ENCODE measurements at regions not wholly inside any gene's neighbourhood (a gene's known extent, or its start where the extent isn't known, plus 50 kb on each side); places are given as distances from the start of the nearest gene placed in this dataset.

- TF ChIP-seq SKIL (IDR thresholded peaks at IDR 0.05; ENCODE audit: low read depth, poor library complexity, severe bottlenecking) (no peak), WRNIP1 (IDR thresholded peaks at IDR 0.05; ENCODE audit: borderline replicate concordance, low read depth, low read length) (no peak), YBX1 (IDR thresholded peaks at IDR 0.05) (no peak), E4F1 (IDR thresholded peaks at IDR 0.05; ENCODE audit: borderline replicate concordance, partially characterized antibody) (no peak), BCL11A (IDR thresholded peaks at IDR 0.05; ENCODE audit: low read depth, low read length) (no peak), ZNF24 (IDR thresholded peaks at IDR 0.05) (no peak)
Observed at GRCh38 chr12:90226211-90226610, 517.6 kb upstream of the ATP2B1 start (continued).

GRCh38 chr12:90216815-90217214 is 508.2 kb upstream of the ATP2B1 start:
- RAD21 ChIA-PET (ENCODE audit: unreplicated experiment): no interaction called here
- Histone ChIP-seq H3K9ac (ENCODE audit: control insufficient read depth, insufficient read depth, low read length) (no peak overlapping the region), H3K27me3 (replicated peaks in 1 of 2; ENCODE audit: control insufficient read depth in 2 of 2, insufficient read depth in 2 of 2, low read length in 1 of 2) (no peaks in the 10 kb centered on the region), H3K27ac (ENCODE audit: control insufficient read depth, insufficient read depth) (no peak overlapping the region), H3K4me2 (ENCODE audit: control insufficient read depth, insufficient read depth) (no peak overlapping the region), H3K4me3 (no peak overlapping the region), H3K79me2 (ENCODE audit: control insufficient read depth, insufficient read depth, low read length) (no peaks in the 10 kb centered on the region), H2AFZ (ENCODE audit: control insufficient read depth, low read depth, low read length) (no peak overlapping the region), H3K36me3 (ENCODE audit: control insufficient read depth in 2 of 2, insufficient read depth in 2 of 2, low read length in 1 of 2) (no peaks in the 10 kb centered on the region), H3K9me3 (replicated peaks; ENCODE audit: control insufficient read depth, insufficient read depth, low read length) (no peaks in the 10 kb centered on the region; the same call in 2 of the 3 replicates), H3K4me1 (ENCODE audit: control insufficient read depth, insufficient read depth, low read length) (no peaks in the 10 kb centered on the region), H4K20me1 (ENCODE audit: control insufficient read depth, insufficient read depth) (no peaks in the 10 kb centered on the region)
- BruUV-seq (replicated peaks): no TSS peak
- ATAC-seq: no peak
- FAIRE-seq: no peak
- in situ Hi-C loops (cut with MboI) (no loop called here), intact Hi-C loops (cut with micrococcal nuclease; ENCODE audit: unreplicated experiment) (no loop called here)
- no peak for DNase-seq (ENCODE audit: low read depth, low spot score)
- POLR2A ChIA-PET: no interaction called here
- CTCF ChIA-PET: no interaction called here
- SMC1A ChIA-PET (ENCODE audit: uncharacterized antibody, unreplicated experiment): no interaction called here
- 0% methylated on average over 1 of the region's 1 CpG for WGBS (ENCODE audit: insufficient coverage, insufficient replicate concordance, low lambda C conversion rate, missing lambda C conversion rate)
- TF ChIP-seq ZNF217 (IDR thresholded peaks at IDR 0.05) (no peak), FOXK2 (IDR thresholded peaks at IDR 0.05) (no peak), RB1 (IDR thresholded peaks at IDR 0.05; ENCODE audit: borderline replicate concordance) (no peak), BCL3 (IDR thresholded peaks at IDR 0.05; ENCODE audit: borderline replicate concordance, insufficient read depth, low read depth, low read length, poor library complexity, severe bottlenecking) (no peak), ZNF592 (IDR thresholded peaks at IDR 0.05) (no peak), SP1 (IDR thresholded peaks at IDR 0.05; ENCODE audit: low read depth, low read length) (no peak), CREM (IDR thresholded peaks at IDR 0.05; ENCODE audit: low read depth) (no peak), KDM1A (IDR thresholded peaks at IDR 0.05; ENCODE audit: borderline replicate concordance) (no peak), SREBF2 (IDR thresholded peaks at IDR 0.05; ENCODE audit: low read length) (no peak)

Data from GM12878 (cell line).